ENCODE measurements at regions not wholly inside any gene's neighbourhood (a gene's known extent, or its start where the extent isn't known, plus 50 kb on each side); places are given as distances from the start of the nearest gene placed in this dataset.

GRCh38 chrY:8058613-8059012 is 1147.1 kb upstream of the AMELY start:
- no peak overlapping the region for H3K4me3 Mint-ChIP-seq
- H3K27me3 Mint-ChIP-seq (ENCODE audit: low read depth in 3 of 3) = no peaks in the 10 kb centered on the region
- TF ChIP-seq CTCF (IDR thresholded peaks at IDR 0.05) = no peak
- Histone ChIP-seq H3K36me3 (replicated peaks in 1 of 2; ENCODE audit: control insufficient read depth in 1 of 2, insufficient read depth in 2 of 2, low read length in 2 of 2) (no peaks in the 10 kb centered on the region), H3K27ac (ENCODE audit: low read depth in 1 of 2, low read length in 2 of 2) (no peak overlapping the region), H3K4me3 (replicated peaks in 1 of 3; ENCODE audit: low read depth in 2 of 3, low read length in 3 of 3) (no peak overlapping the region), H3K27me3 (ENCODE audit: control insufficient read depth in 2 of 2, insufficient read depth in 2 of 2, low read length in 2 of 2) (no peaks in the 10 kb centered on the region), H3K9ac (ENCODE audit: insufficient read depth, low read length, poor library complexity, severe bottlenecking) (no peak overlapping the region), H3K9me3 (replicated peaks in 1 of 2; ENCODE audit: control insufficient read depth in 1 of 2, insufficient read depth in 1 of 2, low read length in 2 of 2) (no peaks in the 10 kb centered on the region), H2AFZ (ENCODE audit: insufficient read depth, low read depth, low read length, poor library complexity, severe bottlenecking) (no peak overlapping the region), H3K79me2 (ENCODE audit: insufficient read depth, low read length) (no peaks in the 10 kb centered on the region), H3K4me2 (replicated peaks; ENCODE audit: extremely low read depth, low read length, poor library complexity, severe bottlenecking) (no peak overlapping the region), H4K20me1 (ENCODE audit: insufficient read depth, low read length) (no peaks in the 10 kb centered on the region), H3K4me1 (ENCODE audit: control insufficient read depth in 1 of 2, insufficient read depth in 2 of 2, low read length in 2 of 2) (no peaks in the 10 kb centered on the region)
- H3K27ac Mint-ChIP-seq = no peak overlapping the region
- H3K9me3 Mint-ChIP-seq = peaks cover 0 to 4% (median 0%) of the 10 kb centered on the region in 7 donors
- no peaks in the 10 kb centered on the region for H3K36me3 Mint-ChIP-seq
- WGBS (ENCODE audit: insufficient coverage) = no CpG with 5 or more reads among the region's 2 CpGs
- no peak for DNase-seq
- intact Hi-C loops (cut with micrococcal nuclease) = no loop called here
- no peaks in the 10 kb centered on the region for H3K4me1 Mint-ChIP-seq

GRCh38 chrY:8051340-8051739 is 1139.8 kb upstream of the AMELY start:
- H2AFZ ChIP-seq (ENCODE audit: insufficient read depth, low read depth, low read length, poor library complexity, severe bottlenecking) = no peak overlapping the region
- H3K36me3 ChIP-seq (replicated peaks in 1 of 2; ENCODE audit: control insufficient read depth in 1 of 2, insufficient read depth in 2 of 2, low read length in 2 of 2) = no peaks in the 10 kb centered on the region
- no peak overlapping the region for H3K27ac Mint-ChIP-seq
- TF ChIP-seq CTCF (IDR thresholded peaks at IDR 0.05) = no peak
- H3K4me3 ChIP-seq (replicated peaks in 1 of 3; ENCODE audit: low read depth in 2 of 3, low read length in 3 of 3) = no peak overlapping the region
- H3K9me3 Mint-ChIP-seq = peaks cover 0 to 6% (median 0%) of the 10 kb centered on the region in 7 donors
- H3K4me1 Mint-ChIP-seq = no peaks in the 10 kb centered on the region
- no peak for DNase-seq
- no peaks in the 10 kb centered on the region for H3K36me3 Mint-ChIP-seq
- no peaks in the 10 kb centered on the region for H3K27me3 Mint-ChIP-seq (ENCODE audit: low read depth in 3 of 3)
- H4K20me1 ChIP-seq (ENCODE audit: insufficient read depth, low read length) = no peaks in the 10 kb centered on the region
- H3K9ac ChIP-seq (ENCODE audit: insufficient read depth, low read length, poor library complexity, severe bottlenecking) = no peak overlapping the region
- H3K4me2 ChIP-seq (replicated peaks; ENCODE audit: extremely low read depth, low read length, poor library complexity, severe bottlenecking) = no peak overlapping the region
- no CpG with 5 or more reads among the region's 1 CpG for WGBS (ENCODE audit: insufficient coverage)
- H3K4me3 Mint-ChIP-seq = no peak overlapping the region
- H3K27ac ChIP-seq (ENCODE audit: low read depth in 1 of 2, low read length in 2 of 2) = no peak overlapping the region
- no peaks in the 10 kb centered on the region for H3K4me1 ChIP-seq (ENCODE audit: control insufficient read depth in 1 of 2, insufficient read depth in 2 of 2, low read length in 2 of 2)
- intact Hi-C loops (cut with micrococcal nuclease) = no loop called here
- no peaks in the 10 kb centered on the region for H3K9me3 ChIP-seq (replicated peaks in 1 of 2; ENCODE audit: control insufficient read depth in 1 of 2, insufficient read depth in 1 of 2, low read length in 2 of 2)
- no peaks in the 10 kb centered on the region for H3K79me2 ChIP-seq (ENCODE audit: insufficient read depth, low read length)
- no peaks in the 10 kb centered on the region for H3K27me3 ChIP-seq (ENCODE audit: control insufficient read depth in 2 of 2, insufficient read depth in 2 of 2, low read length in 2 of 2)

Data from CD14-positive monocyte (primary cell).